Thyroid gland (tissue), 4 donors: ENCODE measurements at regions not wholly inside any gene's neighbourhood (a gene's known extent, or its start where the extent isn't known, plus 50 kb on each side); places are given as distances from the start of the nearest gene placed in this dataset.

Source experiments
- DNase-seq, 2 donors: peaks; one replicate each; pipeline ENCODE4 v3.0.0-alpha.2; 2019
- H3K27ac ChIP-seq, 3 donors: fragments of 200-600 bp; sonication (generic); 1 replicate in 2 of 3; 2 replicates in 1 of 3; pipeline ENCODE4 v1.5.1; 2016 to 2019; ENCODE audit warnings: mild to moderate bottlenecking in 1 of 3, moderate library complexity in 1 of 3
- H3K27me3 ChIP-seq: fragments of 200-600 bp; sonication (generic); one replicate; pipeline ENCODE4 v1.5.1; 2019
- H3K36me3 ChIP-seq, 2 donors: fragments of 200-600 bp; sonication (generic); one replicate each; pipeline ENCODE4 v1.5.1; 2016 to 2019
- H3K4me1 ChIP-seq, 2 donors: fragments of 200-600 bp; sonication (generic); one replicate each; pipeline ENCODE4 v1.5.1; 2017 to 2019
- H3K4me3 ChIP-seq, 3 donors: fragments of 200-600 bp; sonication (generic); replicated peaks in 1 of 3; 1 replicate in 2 of 3; 2 replicates in 1 of 3; pipeline ENCODE4 v1.5.1; 2016; ENCODE audit warnings: mild to moderate bottlenecking in 1 of 3
- H3K9me3 ChIP-seq: fragments of 200-600 bp; sonication (generic); one replicate; pipeline ENCODE4 v1.5.1; 2017
- CTCF ChIP-seq, 6 experiments: fragments of 200-600 bp in 3 of 6; fragments of 450-650 bp in 3 of 6; sonication (generic) in 3 of 6; IDR thresholded peaks; one replicate each; pipeline ENCODE4 v1.5.1; 2016 to 2019; ENCODE audit warnings: antibody characterized with exemption in 6 of 6, mild to moderate bottlenecking in 2 of 6, inconsistent platforms in 1 of 6, moderate library complexity in 1 of 6
- POLR2A ChIP-seq, 2 donors: fragments of 450-650 bp; IDR thresholded peaks; one replicate each; pipeline ENCODE4 v1.6.1; 2017; ENCODE audit warnings: antibody characterized with exemption in 2 of 2, mild to moderate bottlenecking in 2 of 2, moderate library complexity in 1 of 2
- WGBS, 2 donors: methylation state at CpG; one replicate each; pipeline ENCODE4 v1.1.5; 2017; 5-methylcytosine and 5-hydroxymethylcytosine counted together
- intact Hi-C: fragments of 100-400 bp; cut with DNase I; formaldehyde crosslinking; loops from one replicate; pipeline ENCODE4 v1.15.1; 2023

GRCh38 chr3:27656790-27657189 is 65.3 kb downstream of the EOMES start:
- 81 to 97% methylated on average over 1 of the region's 1 CpG for WGBS, 2 donors
- DNase-seq, result no peak
- no peaks in the 10 kb centered on the region for H3K4me1 ChIP-seq
- H3K27ac ChIP-seq, result no peak overlapping the region
- H3K4me3 ChIP-seq, result no peak overlapping the region
- no peaks in the 10 kb centered on the region for H3K36me3 ChIP-seq
- no peaks in the 10 kb centered on the region for H3K9me3 ChIP-seq
- H3K27me3 ChIP-seq, result no peaks in the 10 kb centered on the region
- TF ChIP-seq CTCF (IDR thresholded peaks at IDR 0.05) (no peak), POLR2A (IDR thresholded peaks at IDR 0.05) (no peak)
- intact Hi-C loops, result loop anchor here (10.0 kb wide), 1 partner anchor 342 kb away; no protein-coding TSS in a partner anchor

- intact Hi-C loops, result loop anchor here (10.0 kb wide), 1 partner anchor 341 kb away; no protein-coding TSS in a partner anchor
Measured at GRCh38 chr3:27655547-27655946, 66.6 kb downstream of the EOMES start.

GRCh38 chr3:27653803-27654558 is 68.1 kb downstream of the EOMES start:
- no peak for DNase-seq
- no peaks in the 10 kb centered on the region for H3K4me1 ChIP-seq
- WGBS, 2 donors, result 84 to 91% methylated on average over 3 of the region's 3 CpGs
- TF ChIP-seq POLR2A (IDR thresholded peaks at IDR 0.05) (no peak), CTCF (IDR thresholded peaks at IDR 0.05) (no peak)
- H3K36me3 ChIP-seq, result no peaks in the 10 kb centered on the region
- no peak overlapping the region for H3K27ac ChIP-seq
- no peaks in the 10 kb centered on the region for H3K9me3 ChIP-seq
- no peaks in the 10 kb centered on the region for H3K27me3 ChIP-seq
- intact Hi-C loops, result loop anchor here (10.0 kb wide), 1 partner anchor 339 kb away; no protein-coding TSS in a partner anchor
- no peak overlapping the region for H3K4me3 ChIP-seq

More at GRCh38 chr3:27655547-27655946, 66.6 kb downstream of the EOMES start:
- Histone ChIP-seq H3K9me3 (no peaks in the 10 kb centered on the region), H3K4me3 (no peak overlapping the region), H3K27me3 (no peaks in the 10 kb centered on the region), H3K27ac (no peak overlapping the region), H3K36me3 (no peaks in the 10 kb centered on the region), H3K4me1 (no peaks in the 10 kb centered on the region)
- TF ChIP-seq CTCF (IDR thresholded peaks at IDR 0.05) (no peak), POLR2A (IDR thresholded peaks at IDR 0.05) (no peak)
- no peak for DNase-seq
- 78 to 85% methylated on average over 5 of the region's 5 CpGs for WGBS, 2 donors

GRCh38 chr3:27649277-27649676 is 72.8 kb downstream of the EOMES start:
- H3K36me3 ChIP-seq, result no peaks in the 10 kb centered on the region
- H3K27me3 ChIP-seq, result no peaks in the 10 kb centered on the region
- no peak for DNase-seq
- TF ChIP-seq POLR2A (IDR thresholded peaks at IDR 0.05) (no peak), CTCF (IDR thresholded peaks at IDR 0.05) (no peak)
- H3K27ac ChIP-seq, result no peak overlapping the region
- H3K9me3 ChIP-seq, result no peaks in the 10 kb centered on the region
- WGBS, 2 donors, result 84 to 85% methylated on average over 4 of the region's 4 CpGs
- no peaks in the 10 kb centered on the region for H3K4me1 ChIP-seq
- intact Hi-C loops, result no loop called here
- H3K4me3 ChIP-seq, result no peak overlapping the region

GRCh38 chr3:27646896-27647295 is 75.2 kb downstream of the EOMES start:
- intact Hi-C loops, result no loop called here
- TF ChIP-seq POLR2A (IDR thresholded peaks at IDR 0.05) (no peak), CTCF (IDR thresholded peaks at IDR 0.05) (no peak)
- no peak overlapping the region for H3K27ac ChIP-seq

More at GRCh38 chr3:27646896-27647295, 75.2 kb downstream of the EOMES start:
- no peak for DNase-seq
- Histone ChIP-seq H3K4me1 (no peaks in the 10 kb centered on the region), H3K27me3 (no peaks in the 10 kb centered on the region), H3K9me3 (no peaks in the 10 kb centered on the region), H3K4me3 (no peak overlapping the region), H3K36me3 (no peaks in the 10 kb centered on the region)
